Gastrocnemius medialis (tissue), 4 donors: ENCODE measurements at regions not wholly inside any gene's neighbourhood (a gene's known extent, or its start where the extent isn't known, plus 50 kb on each side); places are given as distances from the start of the nearest gene placed in this dataset.

Experiments used
- POLR2A ChIP-seq, 2 donors: fragments of 450-650 bp; IDR thresholded peaks; one replicate each; pipeline ENCODE4 v1.6.1; 2017; ENCODE audit warnings: antibody characterized with exemption in 2 of 2, mild to moderate bottlenecking in 2 of 2, moderate library complexity in 2 of 2
- TF ChIP-seq, protein P1 (sequence below), 5 experiments: fragments of 450-650 bp in 3 of 5; fragments of 200-600 bp in 2 of 5; sonication (generic) in 2 of 5; IDR thresholded peaks in 4 of 5; conservative IDR thresholded peaks in 1 of 5; 1 replicate in 4 of 5; 2 replicates in 1 of 5; pipeline ENCODE4 v1.5.1; 2016 to 2019; ENCODE audit warnings: antibody characterized with exemption in 5 of 5, mild to moderate bottlenecking in 3 of 5, moderate library complexity in 3 of 5

DNA sequence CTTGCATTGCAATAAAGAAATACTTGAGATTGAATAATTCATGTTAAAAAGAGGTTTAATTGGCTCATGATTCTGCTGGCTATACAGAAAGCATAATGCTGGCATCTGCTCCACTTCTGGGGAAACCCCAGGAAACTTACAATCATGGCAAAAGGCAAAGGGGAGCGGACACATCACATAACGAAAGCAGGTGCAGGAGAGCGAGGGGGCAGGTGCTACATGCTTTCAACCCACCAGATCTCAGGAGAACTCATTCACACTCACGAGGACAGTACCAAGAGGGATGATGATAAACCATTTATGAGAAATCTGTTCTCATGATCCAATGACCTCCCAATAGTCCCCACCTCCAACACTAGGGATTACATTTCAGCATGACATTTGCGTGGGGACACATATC is 172.6 kb downstream of the RASSF9 start:
- TF ChIP-seq, protein P1, sequence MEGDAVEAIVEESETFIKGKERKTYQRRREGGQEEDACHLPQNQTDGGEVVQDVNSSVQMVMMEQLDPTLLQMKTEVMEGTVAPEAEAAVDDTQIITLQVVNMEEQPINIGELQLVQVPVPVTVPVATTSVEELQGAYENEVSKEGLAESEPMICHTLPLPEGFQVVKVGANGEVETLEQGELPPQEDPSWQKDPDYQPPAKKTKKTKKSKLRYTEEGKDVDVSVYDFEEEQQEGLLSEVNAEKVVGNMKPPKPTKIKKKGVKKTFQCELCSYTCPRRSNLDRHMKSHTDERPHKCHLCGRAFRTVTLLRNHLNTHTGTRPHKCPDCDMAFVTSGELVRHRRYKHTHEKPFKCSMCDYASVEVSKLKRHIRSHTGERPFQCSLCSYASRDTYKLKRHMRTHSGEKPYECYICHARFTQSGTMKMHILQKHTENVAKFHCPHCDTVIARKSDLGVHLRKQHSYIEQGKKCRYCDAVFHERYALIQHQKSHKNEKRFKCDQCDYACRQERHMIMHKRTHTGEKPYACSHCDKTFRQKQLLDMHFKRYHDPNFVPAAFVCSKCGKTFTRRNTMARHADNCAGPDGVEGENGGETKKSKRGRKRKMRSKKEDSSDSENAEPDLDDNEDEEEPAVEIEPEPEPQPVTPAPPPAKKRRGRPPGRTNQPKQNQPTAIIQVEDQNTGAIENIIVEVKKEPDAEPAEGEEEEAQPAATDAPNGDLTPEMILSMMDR (IDR thresholded peaks at IDR 0.05 in 4 of 5, conservative IDR thresholded peaks at IDR 0.05 in 1 of 5), result no peak
- TF ChIP-seq POLR2A (IDR thresholded peaks at IDR 0.05), result no peak
